B cell (primary cell): ENCODE measurements at regions not wholly inside any gene's neighbourhood (a gene's known extent, or its start where the extent isn't known, plus 50 kb on each side); places are given as distances from the start of the nearest gene placed in this dataset.

ENCODE experiments used
- ATAC-seq: fragments of 200-7000 bp; cut with Tn5 transposase; one replicate; pipeline ENCODE4 v1.10.0; 2021; ENCODE audit warnings: low read depth, mild to moderate bottlenecking, moderate number of reproducible peaks, moderate library complexity
- CTCF ChIA-PET: fragments of 350-600 bp; sonication (Branson Sonifier 250); formaldehyde crosslinking; loops from one replicate; lab custom pipeline; 2021; ENCODE audit warnings: antibody characterized with exemption, inconsistent platforms; lab: Charles Lee
- POLR2A ChIA-PET: fragments of 350-600 bp; sonication (Branson Sonifier 250); formaldehyde crosslinking; loops from one replicate; lab custom pipeline; 2021; ENCODE audit warnings: antibody characterized with exemption; lab: Charles Lee
- DNase-seq: peaks from one replicate; pipeline ENCODE4 v3.0.0; 2013
- H2AFZ ChIP-seq: 2 replicates; pipeline ENCODE4 v1.6.1; 2012; ENCODE audit warnings: mild to moderate bottlenecking, low read depth, low read length; ENCODE audit not compliant: insufficient read depth, poor library complexity, severe bottlenecking
- H3K27ac ChIP-seq, 2 donors: 1 replicate in 1 of 2; 2 replicates in 1 of 2; pipeline ENCODE4 v1.5.1; 2012 to 2013; ENCODE audit warnings: low read length in 2 of 2, mild to moderate bottlenecking in 2 of 2, moderate library complexity in 1 of 2
- H3K27me3 ChIP-seq, 4 experiments: fragments of 200-600 bp in 1 of 4; sonication (generic) in 1 of 4; replicated peaks in 1 of 4; 1 replicate in 2 of 4; 2 replicates in 2 of 4; pipeline versions ENCODE4 v1.6.1 to v1.7.0; 2013 to 2016; ENCODE audit warnings: low read length in 3 of 4, mild to moderate bottlenecking in 2 of 4, mixed read lengths in 1 of 4, moderate library complexity in 1 of 4; ENCODE audit not compliant: insufficient read depth in 4 of 4, control insufficient read depth in 3 of 4; ENCODE audit errors: control extremely low read depth in 1 of 4
- H3K36me3 ChIP-seq, 2 experiments: replicated peaks in 1 of 2; 1 replicate in 1 of 2; 2 replicates in 1 of 2; pipeline versions ENCODE4 v1.6.1 to v1.7.1; 2013; ENCODE audit warnings: low read length in 1 of 2; ENCODE audit not compliant: insufficient read depth in 2 of 2, control insufficient read depth in 1 of 2; ENCODE audit errors: control extremely low read depth in 1 of 2, extremely low read depth in 1 of 2
- H3K4me1 ChIP-seq, 2 donors: fragments of 200-600 bp in 1 of 2; sonication (generic) in 1 of 2; 1 replicate in 1 of 2; 2 replicates in 1 of 2; pipeline versions ENCODE4 v1.5.1 to v1.6.1; 2013 to 2017; ENCODE audit warnings: low read length in 2 of 2; ENCODE audit not compliant: control insufficient read depth in 2 of 2, insufficient read depth in 2 of 2
- H3K4me2 ChIP-seq: replicated peaks from 2 replicates; pipeline ENCODE3; 2012; ENCODE audit warnings: mild to moderate bottlenecking, low read depth, low read length; ENCODE audit not compliant: poor library complexity, severe bottlenecking
- H3K4me3 ChIP-seq, 5 experiments: fragments of 200-600 bp in 1 of 5; sonication (generic) in 1 of 5; 1 replicate in 3 of 5; 2 replicates in 2 of 5; pipeline versions ENCODE4 v1.5.1 to v1.7.0; 2011 to 2016; ENCODE audit warnings: low read length in 4 of 5, mild to moderate bottlenecking in 4 of 5, low read depth in 2 of 5, control low read depth in 1 of 5, moderate library complexity in 1 of 5; ENCODE audit not compliant: insufficient read depth in 1 of 5; ENCODE audit errors: control extremely low read depth in 1 of 5, extremely low read depth in 1 of 5
- H3K79me2 ChIP-seq: fragments of 200-600 bp; sonication (generic); one replicate; pipeline ENCODE4 v1.6.0; 2016; ENCODE audit warnings: low read length; ENCODE audit not compliant: control insufficient read depth, insufficient read depth
- H3K9ac ChIP-seq: fragments of 200-600 bp; sonication (generic); 2 replicates; pipeline ENCODE4 v1.6.1; 2017; ENCODE audit warnings: mild to moderate bottlenecking, low read length, moderate library complexity
- H3K9me3 ChIP-seq, 3 donors: one replicate each; pipeline versions ENCODE4 v1.6.1 to v1.7.1; 2013; ENCODE audit warnings: low read length in 2 of 3; ENCODE audit not compliant: control insufficient read depth in 2 of 3, insufficient read depth in 1 of 3; ENCODE audit errors: control extremely low read depth in 1 of 3
- H4K20me1 ChIP-seq: 2 replicates; pipeline ENCODE4 v1.6.0; 2012; ENCODE audit warnings: mild to moderate bottlenecking, low read length; ENCODE audit not compliant: insufficient read depth, control insufficient read depth, poor library complexity, severe bottlenecking
- H3K27ac Mint-ChIP-seq: one replicate; pipeline ENCODE4 v1.8.0; 2021; ENCODE audit warnings: mixed read lengths
- H3K27me3 Mint-ChIP-seq: one replicate; pipeline ENCODE4 v1.8.0; 2021; ENCODE audit warnings: mixed read lengths
- H3K4me1 Mint-ChIP-seq: one replicate; pipeline ENCODE4 v1.8.0; 2021; ENCODE audit warnings: mixed read lengths
- H3K4me3 Mint-ChIP-seq: one replicate; pipeline ENCODE4 v1.8.0; 2021; ENCODE audit warnings: mixed read lengths
- H3K9me3 Mint-ChIP-seq: one replicate; pipeline ENCODE4 v1.8.0; 2022; ENCODE audit warnings: mixed read lengths; ENCODE audit not compliant: insufficient read depth
- EZH2 ChIP-seq: IDR thresholded peaks from 2 replicates; pipeline ENCODE4 v1.6.1; 2012; ENCODE audit warnings: borderline replicate concordance, low read depth, mild to moderate bottlenecking, moderate library complexity, low read length; ENCODE audit not compliant: insufficient read depth, poor library complexity, severe bottlenecking
- WGBS: methylation state at CpG from one replicate; pipeline ENCODE4 v1.1.5; 2013; ENCODE audit warnings: missing lambda C conversion rate; ENCODE audit not compliant: insufficient coverage; 5-methylcytosine and 5-hydroxymethylcytosine counted together
- intact Hi-C: fragments of 100-400 bp; cut with micrococcal nuclease; formaldehyde crosslinking; loops from one replicate; pipeline ENCODE4 v1.10.0; 2022
- TF ChIP-seq, protein P1 (sequence below): fragments of 200-600 bp; IDR thresholded peaks from one replicate; pipeline ENCODE4 v1.8.0; 2022; ENCODE audit warnings: antibody characterized with exemption, mild to moderate bottlenecking

DNA sequence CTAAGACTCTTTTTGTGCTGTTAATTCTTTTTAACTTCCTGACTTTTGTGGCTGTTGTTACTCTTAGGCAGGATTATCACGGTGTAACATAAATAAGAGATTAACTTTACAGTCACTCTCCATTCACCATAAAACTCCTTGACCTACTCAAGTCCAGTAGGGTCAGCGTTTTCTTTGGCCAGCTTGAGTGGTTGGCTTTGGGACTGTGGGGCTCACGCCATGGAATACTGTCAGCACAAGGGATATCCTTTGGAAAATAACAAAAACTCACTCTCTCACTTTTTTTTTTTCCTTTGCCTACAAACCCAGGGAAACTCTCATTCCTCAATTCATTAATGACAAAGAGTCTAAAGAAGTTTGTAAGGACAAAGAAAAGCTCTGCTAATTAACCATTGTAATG, 89.4 kb upstream of the TLL1 start:
- Mint-ChIP-seq H3K27ac (no peak overlapping the region), H3K27me3 (no peaks in the 10 kb centered on the region), H3K4me1 (no peaks in the 10 kb centered on the region), H3K4me3 (no peak overlapping the region), H3K9me3 (no peaks in the 10 kb centered on the region)
- CTCF ChIA-PET: no interaction called here
- no peaks in the 10 kb centered on the region for H3K79me2 ChIP-seq
- TF ChIP-seq EZH2: no peak
- TF ChIP-seq, protein P1, sequence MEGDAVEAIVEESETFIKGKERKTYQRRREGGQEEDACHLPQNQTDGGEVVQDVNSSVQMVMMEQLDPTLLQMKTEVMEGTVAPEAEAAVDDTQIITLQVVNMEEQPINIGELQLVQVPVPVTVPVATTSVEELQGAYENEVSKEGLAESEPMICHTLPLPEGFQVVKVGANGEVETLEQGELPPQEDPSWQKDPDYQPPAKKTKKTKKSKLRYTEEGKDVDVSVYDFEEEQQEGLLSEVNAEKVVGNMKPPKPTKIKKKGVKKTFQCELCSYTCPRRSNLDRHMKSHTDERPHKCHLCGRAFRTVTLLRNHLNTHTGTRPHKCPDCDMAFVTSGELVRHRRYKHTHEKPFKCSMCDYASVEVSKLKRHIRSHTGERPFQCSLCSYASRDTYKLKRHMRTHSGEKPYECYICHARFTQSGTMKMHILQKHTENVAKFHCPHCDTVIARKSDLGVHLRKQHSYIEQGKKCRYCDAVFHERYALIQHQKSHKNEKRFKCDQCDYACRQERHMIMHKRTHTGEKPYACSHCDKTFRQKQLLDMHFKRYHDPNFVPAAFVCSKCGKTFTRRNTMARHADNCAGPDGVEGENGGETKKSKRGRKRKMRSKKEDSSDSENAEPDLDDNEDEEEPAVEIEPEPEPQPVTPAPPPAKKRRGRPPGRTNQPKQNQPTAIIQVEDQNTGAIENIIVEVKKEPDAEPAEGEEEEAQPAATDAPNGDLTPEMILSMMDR: no peak
- no peaks in the 10 kb centered on the region for H3K36me3 ChIP-seq
- peaks cover 0 to 1% (median 0%) of the 10 kb centered on the region in 3 donors for H3K9me3 ChIP-seq
- no peaks in the 10 kb centered on the region for H3K27me3 ChIP-seq
- intact Hi-C loops: no loop called here
- H3K9ac ChIP-seq: no peak overlapping the region
- ATAC-seq (no peak), DNase-seq (no peak)
- H3K27ac ChIP-seq: no peak overlapping the region
- POLR2A ChIA-PET: no interaction called here
- no peak overlapping the region for H2AFZ ChIP-seq
- no CpG with 5 or more reads among the region's 3 CpGs for WGBS
- H3K4me3 ChIP-seq: no peak overlapping the region
- no peaks in the 10 kb centered on the region for H4K20me1 ChIP-seq
- no peak overlapping the region for H3K4me2 ChIP-seq
- H3K4me1 ChIP-seq: no peaks in the 10 kb centered on the region

DNA sequence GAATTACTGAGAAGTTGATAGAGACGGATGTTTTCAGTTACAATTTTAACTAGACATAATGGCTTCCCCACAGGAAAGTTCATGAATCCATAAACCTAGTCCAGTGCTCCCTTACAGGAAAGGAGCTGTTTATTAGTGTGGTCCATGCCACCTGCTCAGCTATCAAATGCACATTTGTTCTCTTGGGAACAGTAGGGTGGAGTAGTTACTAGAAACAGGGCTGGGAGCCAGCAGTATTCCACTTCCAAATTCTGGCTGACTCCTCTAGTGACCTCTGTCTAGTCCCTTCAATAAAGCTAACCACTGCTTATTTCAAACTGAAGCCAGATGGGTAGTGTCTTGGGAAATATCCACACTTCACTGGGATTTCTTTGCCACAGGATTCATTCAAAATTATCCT, 88.4 kb upstream of the TLL1 start:
- no peak overlapping the region for H3K27ac Mint-ChIP-seq
- DNase-seq: no peak
- ChIA-PET CTCF (no interaction called here), POLR2A (no interaction called here)
- Histone ChIP-seq H3K4me3 (no peak overlapping the region), H3K79me2 (no peaks in the 10 kb centered on the region), H4K20me1 (no peaks in the 10 kb centered on the region), H3K4me1 (no peaks in the 10 kb centered on the region), H3K36me3 (no peaks in the 10 kb centered on the region), H3K9me3 (peaks cover 0 to 1% (median 0%) of the 10 kb centered on the region in 3 donors), H3K9ac (no peak overlapping the region), H2AFZ (no peak overlapping the region), H3K27me3 (no peaks in the 10 kb centered on the region), H3K4me2 (no peak overlapping the region), H3K27ac (no peak overlapping the region)
- no peaks in the 10 kb centered on the region for H3K9me3 Mint-ChIP-seq
- WGBS: no CpG with 5 or more reads among the region's 1 CpG
- no peaks in the 10 kb centered on the region for H3K27me3 Mint-ChIP-seq
- no peaks in the 10 kb centered on the region for H3K4me1 Mint-ChIP-seq
- H3K4me3 Mint-ChIP-seq: no peak overlapping the region
- ATAC-seq: no peak
- TF ChIP-seq, protein P1: no peak
- no peak for TF ChIP-seq EZH2
- intact Hi-C loops: no loop called here
